ENCODE measurements at regions not wholly inside any gene's neighbourhood (a gene's known extent, or its start where the extent isn't known, plus 50 kb on each side); places are given as distances from the start of the nearest gene placed in this dataset.
"Not testable (repeated sequence)": the region's sequence is repeated elsewhere in the genome, so short reads cannot be mapped to it uniquely, and the experiment has no call there.

- no peaks in the 10 kb centered on the region for H3K36me3 Mint-ChIP-seq (ENCODE audit: low read depth)
These were observed 217.7 kb upstream of the IRF2BP2 start for GRCh38 chr1:234827656-234828055.

GRCh38 chr1:234827181-234827580, 217.2 kb upstream of the IRF2BP2 start:
- H3K27me3 Mint-ChIP-seq (ENCODE audit: low read depth): no peaks in the 10 kb centered on the region
- H3K36me3 Mint-ChIP-seq (ENCODE audit: low read depth): no peaks in the 10 kb centered on the region
- no peaks in the 10 kb centered on the region for H3K4me1 Mint-ChIP-seq
- H3K4me3 Mint-ChIP-seq: no peak overlapping the region
- H3K27ac Mint-ChIP-seq (ENCODE audit: unreplicated experiment): no peak overlapping the region
- TF ChIP-seq CTCF (conservative IDR thresholded peaks at IDR 0.05): no peak
- H3K9me3 Mint-ChIP-seq: peaks cover 3% of the 10 kb centered on the region
- DNase-seq (ENCODE audit: low read depth, low spot score): no peak

More at GRCh38 chr1:234827656-234828055, 217.7 kb upstream of the IRF2BP2 start:
- H3K27me3 Mint-ChIP-seq (ENCODE audit: low read depth): no peaks in the 10 kb centered on the region
- H3K9me3 Mint-ChIP-seq: peaks cover 3% of the 10 kb centered on the region
- no peak overlapping the region for H3K4me3 Mint-ChIP-seq
- no peaks in the 10 kb centered on the region for H3K4me1 Mint-ChIP-seq
- H3K27ac Mint-ChIP-seq (ENCODE audit: unreplicated experiment): no peak overlapping the region
- DNase-seq (ENCODE audit: low read depth, low spot score): no peak
- TF ChIP-seq CTCF (conservative IDR thresholded peaks at IDR 0.05): no peak

GRCh38 chr1:234826352-234826751, 216.4 kb upstream of the IRF2BP2 start:
- Mint-ChIP-seq H3K27ac (ENCODE audit: unreplicated experiment) (no peak overlapping the region), H3K9me3 (peaks cover 3% of the 10 kb centered on the region), H3K4me1 (no peaks in the 10 kb centered on the region), H3K4me3 (no peak overlapping the region), H3K27me3 (ENCODE audit: low read depth) (no peaks in the 10 kb centered on the region), H3K36me3 (ENCODE audit: low read depth) (no peaks in the 10 kb centered on the region)
- DNase-seq (ENCODE audit: low read depth, low spot score): no peak
- no peak for TF ChIP-seq CTCF (conservative IDR thresholded peaks at IDR 0.05)

GRCh38 chr1:234825498-234826165, 215.7 kb upstream of the IRF2BP2 start:
- Mint-ChIP-seq H3K4me3 (no peak overlapping the region), H3K4me1 (no peaks in the 10 kb centered on the region), H3K36me3 (ENCODE audit: low read depth) (no peaks in the 10 kb centered on the region), H3K9me3 (peaks cover 3% of the 10 kb centered on the region), H3K27me3 (ENCODE audit: low read depth) (no peaks in the 10 kb centered on the region), H3K27ac (ENCODE audit: unreplicated experiment) (no peak overlapping the region)
- TF ChIP-seq CTCF (conservative IDR thresholded peaks at IDR 0.05): no peak
- no peak for DNase-seq (ENCODE audit: low read depth, low spot score)

GRCh38 chr1:234824836-234825235, 214.9 kb upstream of the IRF2BP2 start:
- H3K27me3 Mint-ChIP-seq (ENCODE audit: low read depth); H3K9me3 Mint-ChIP-seq; DNase-seq (ENCODE audit: low read depth, low spot score); H3K27ac Mint-ChIP-seq (ENCODE audit: unreplicated experiment); H3K4me3 Mint-ChIP-seq; H3K36me3 Mint-ChIP-seq (ENCODE audit: low read depth); H3K4me1 Mint-ChIP-seq: not testable (repeated sequence)

- TF ChIP-seq CTCF (conservative IDR thresholded peaks at IDR 0.05): no peak
- Mint-ChIP-seq H3K27ac (ENCODE audit: unreplicated experiment) (no peak overlapping the region), H3K36me3 (ENCODE audit: low read depth) (no peaks in the 10 kb centered on the region), H3K4me1 (no peaks in the 10 kb centered on the region), H3K27me3 (ENCODE audit: low read depth) (no peaks in the 10 kb centered on the region), H3K9me3 (no peaks in the 10 kb centered on the region), H3K4me3 (no peak overlapping the region)
- DNase-seq (ENCODE audit: low read depth, low spot score): no peak
These were observed 213.5 kb upstream of the IRF2BP2 start for GRCh38 chr1:234823191-234824176.

Measured in neural crest cell (in vitro differentiated cells).